ENCODE measurements at regions not wholly inside any gene's neighbourhood (a gene's known extent, or its start where the extent isn't known, plus 50 kb on each side); places are given as distances from the start of the nearest gene placed in this dataset.
A peak's percentile ranks its signal among the peaks of the same experiment; 100 is the strongest.

- DNase-seq (ENCODE audit: low read depth in 4 of 4, low spot score in 1 of 4), result no peak
Observed at GRCh38 chr2:205902041-205902899, 183.7 kb downstream of the INO80D start.

- no peak for DNase-seq (ENCODE audit: low read depth in 4 of 4, low spot score in 1 of 4)
Observed at GRCh38 chr2:205901491-205901890, 184.5 kb downstream of the INO80D start.

- DNase-seq (ENCODE audit: low read depth in 4 of 4, low spot score in 1 of 4), result no peak
Observed at GRCh38 chr2:205898744-205899143, 187.2 kb downstream of the INO80D start.

- no peak for DNase-seq (ENCODE audit: low read depth in 4 of 4, low spot score in 1 of 4)
Observed at GRCh38 chr2:205895981-205896655, 189.9 kb downstream of the INO80D start.

- no peak for DNase-seq (ENCODE audit: low read depth in 4 of 4, low spot score in 1 of 4)
Observed at GRCh38 chr2:205892665-205893259, 193.2 kb downstream of the INO80D start.

GRCh38 chr2:205892251-205892655 lies 193.7 kb downstream of the INO80D start:
- DNase-seq (ENCODE audit: low read depth in 4 of 4, low spot score in 1 of 4), result no peak

- DNase-seq (ENCODE audit: low read depth in 4 of 4, low spot score in 1 of 4), result no peak
Observed at GRCh38 chr2:205889114-205889513, 196.9 kb downstream of the INO80D start.

GRCh38 chr2:205887637-205888036 lies 198.3 kb downstream of the INO80D start:
- no peak for DNase-seq (ENCODE audit: low read depth in 4 of 4, low spot score in 1 of 4)

GRCh38 chr2:205885492-205886099 lies 200.4 kb downstream of the INO80D start:
- DNase-seq (ENCODE audit: low read depth in 4 of 4, low spot score in 1 of 4), result peak; percentile 33 to 55 (median 48)

- DNase-seq (ENCODE audit: low read depth in 4 of 4, low spot score in 1 of 4), result no peak
Observed at GRCh38 chr2:205883965-205884364, 201.7 kb downstream of the NRP2 start.

GRCh38 chr2:205882806-205883425 lies 200.6 kb downstream of the NRP2 start:
- no peak for DNase-seq (ENCODE audit: low read depth in 4 of 4, low spot score in 1 of 4)

- DNase-seq (ENCODE audit: low read depth in 4 of 4, low spot score in 1 of 4), result no peak
Observed at GRCh38 chr2:205880048-205880447, 197.7 kb downstream of the NRP2 start.

- DNase-seq (ENCODE audit: low read depth in 4 of 4, low spot score in 1 of 4), result no peak
Observed at GRCh38 chr2:205878999-205879762, 196.9 kb downstream of the NRP2 start.

- DNase-seq (ENCODE audit: low read depth in 4 of 4, low spot score in 1 of 4), result no peak
Observed at GRCh38 chr2:205877496-205877895, 195.2 kb downstream of the NRP2 start.

- DNase-seq (ENCODE audit: low read depth in 4 of 4, low spot score in 1 of 4), result no peak
Observed at GRCh38 chr2:205876127-205876526, 193.8 kb downstream of the NRP2 start.

GRCh38 chr2:205872716-205873115 lies 190.4 kb downstream of the NRP2 start:
- no peak for DNase-seq (ENCODE audit: low read depth in 4 of 4, low spot score in 1 of 4)

GRCh38 chr2:205869439-205869838 lies 187.1 kb downstream of the NRP2 start:
- DNase-seq (ENCODE audit: low read depth in 4 of 4, low spot score in 1 of 4), result no peak

- peak in 1 of 4 experiments; percentile 14 for DNase-seq (ENCODE audit: low read depth in 4 of 4, low spot score in 1 of 4)
Observed at GRCh38 chr2:205868773-205869333, 186.6 kb downstream of the NRP2 start.

- no peak for DNase-seq (ENCODE audit: low read depth in 4 of 4, low spot score in 1 of 4)
Observed at GRCh38 chr2:205868053-205868452, 185.8 kb downstream of the NRP2 start.

GRCh38 chr2:205867371-205867770 lies 185.1 kb downstream of the NRP2 start:
- DNase-seq (ENCODE audit: low read depth in 4 of 4, low spot score in 1 of 4), result no peak

Measured in stimulated activated CD4-positive, alpha-beta T cell treated with anti-CD3 and anti-CD28 coated beads, Interleukin-1b, Interleukin-23, amount 100 ng/mL, for 24 hours (primary cell).